Kidney epithelial cell (primary cell): ENCODE measurements at regions not wholly inside any gene's neighbourhood (a gene's known extent, or its start where the extent isn't known, plus 50 kb on each side); places are given as distances from the start of the nearest gene placed in this dataset.

Experiments used
- DNase-seq: peaks from one replicate; pipeline ENCODE4 v3.0.0-alpha.2; 2010; ENCODE audit warnings: low read depth
- H3K27me3 ChIP-seq: 2 replicates; pipeline ENCODE4 v1.6.0; 2011; ENCODE audit warnings: low read length; ENCODE audit not compliant: control insufficient read depth, insufficient read depth
- H3K36me3 ChIP-seq: 2 replicates; pipeline ENCODE4 v1.5.1; 2011; ENCODE audit warnings: low read length; ENCODE audit not compliant: control insufficient read depth, insufficient read depth
- H3K4me3 ChIP-seq: 2 replicates; pipeline ENCODE4 v1.5.1; 2011; ENCODE audit warnings: low read depth, mild to moderate bottlenecking, control low read depth, low read length
- CTCF ChIP-seq: IDR thresholded peaks from 2 replicates; pipeline ENCODE4 v1.5.1; 2011; ENCODE audit warnings: mild to moderate bottlenecking, moderate library complexity, low read length, control low read depth, inconsistent platforms; ENCODE audit not compliant: insufficient read depth, poor library complexity, severe bottlenecking

- Histone ChIP-seq H3K27me3 (no peaks in the 10 kb centered on the region), H3K4me3 (no peak overlapping the region), H3K36me3 (no peaks in the 10 kb centered on the region)
- no peak for TF ChIP-seq CTCF
- DNase-seq, result no peak
These were observed 2252.5 kb downstream of the TP53TG3F start for GRCh38 chr16:35711958-35712357.

GRCh38 chr16:35713762-35714650 lies 2254.6 kb downstream of the TP53TG3F start:
- no peak for DNase-seq
- H3K4me3 ChIP-seq, result no peak overlapping the region
- no peaks in the 10 kb centered on the region for H3K27me3 ChIP-seq
- TF ChIP-seq CTCF, result no peak
- H3K36me3 ChIP-seq, result no peaks in the 10 kb centered on the region

GRCh38 chr16:35714665-35715064 lies 2255.3 kb downstream of the TP53TG3F start:
- no peaks in the 10 kb centered on the region for H3K27me3 ChIP-seq
- DNase-seq, result no peak
- TF ChIP-seq CTCF, result no peak
- H3K4me3 ChIP-seq, result no peak overlapping the region
- no peaks in the 10 kb centered on the region for H3K36me3 ChIP-seq

GRCh38 chr16:35724551-35724950 lies 2265.1 kb downstream of the TP53TG3F start:
- Histone ChIP-seq H3K27me3 (no peaks in the 10 kb centered on the region), H3K36me3 (no peaks in the 10 kb centered on the region), H3K4me3 (no peak overlapping the region)
- no peak for DNase-seq
- TF ChIP-seq CTCF, result no peak

GRCh38 chr16:35725949-35726348 lies 2266.5 kb downstream of the TP53TG3F start:
- H3K36me3 ChIP-seq, result no peaks in the 10 kb centered on the region
- no peak for TF ChIP-seq CTCF
- DNase-seq, result no peak
- H3K4me3 ChIP-seq, result no peak overlapping the region
- H3K27me3 ChIP-seq, result no peaks in the 10 kb centered on the region

- H3K4me3 ChIP-seq, result no peak overlapping the region
- no peak for DNase-seq
- no peak for TF ChIP-seq CTCF
- no peaks in the 10 kb centered on the region for H3K36me3 ChIP-seq
- H3K27me3 ChIP-seq, result no peaks in the 10 kb centered on the region
These were observed 2270.8 kb downstream of the TP53TG3F start for GRCh38 chr16:35730251-35730650.
